HTR-8/SVneo (cell line): ENCODE measurements at regions not wholly inside any gene's neighbourhood (a gene's known extent, or its start where the extent isn't known, plus 50 kb on each side); places are given as distances from the start of the nearest gene placed in this dataset.
"Not testable (repeated sequence)": the region's sequence is repeated elsewhere in the genome, so short reads cannot be mapped to it uniquely, and the experiment has no call there.

Experiments
- DNase-seq: peaks from one replicate; pipeline ENCODE4 v3.0.0; 2011; ENCODE audit warnings: low spot score, mixed read lengths; ENCODE audit not compliant: insufficient read length
- FAIRE-seq: peaks from 2 replicates; lab custom pipeline; 2011; peaks lifted over from hg19 to GRCh38; lab: Jason Lieb, UNC

GRCh38 chr1:95575291-95575690, 341.3 kb downstream of the RWDD3 start:
- FAIRE-seq (no peak), DNase-seq (no peak)

GRCh38 chr1:95578462-95578861, 344.5 kb downstream of the RWDD3 start:
- FAIRE-seq, result no peak

GRCh38 chr1:95582191-95582590, 348.2 kb downstream of the RWDD3 start:
- FAIRE-seq (no peak), DNase-seq (no peak)

More at GRCh38 chr1:95578462-95578861, 344.5 kb downstream of the RWDD3 start:
- DNase-seq, result no peak

- DNase-seq, result no peak
- no peak for FAIRE-seq
Measured at GRCh38 chr1:95582746-95583145, 348.7 kb downstream of the RWDD3 start.

GRCh38 chr1:95583661-95584210, 349.7 kb downstream of the RWDD3 start:
- FAIRE-seq (no peak), DNase-seq (no peak)

- FAIRE-seq (no peak), DNase-seq (no peak)
Measured at GRCh38 chr1:95584315-95584714, 350.3 kb downstream of the RWDD3 start.

GRCh38 chr1:95604771-95605170, 370.8 kb downstream of the RWDD3 start:
- FAIRE-seq (no peak), DNase-seq (no peak)

- DNase-seq, result no peak
- FAIRE-seq, result no peak
Measured at GRCh38 chr1:95614197-95614596, 380.2 kb downstream of the RWDD3 start.

- DNase-seq, result no peak
- FAIRE-seq, result no peak
Measured at GRCh38 chr1:95615421-95615820, 381.4 kb downstream of the RWDD3 start.

GRCh38 chr1:95620076-95620475, 386.1 kb downstream of the RWDD3 start:
- DNase-seq, result no peak
- no peak for FAIRE-seq

GRCh38 chr1:95622609-95623008, 388.6 kb downstream of the RWDD3 start:
- FAIRE-seq (no peak), DNase-seq (no peak)

- no peak for DNase-seq
- FAIRE-seq, result no peak
Measured at GRCh38 chr1:95625224-95625623, 391.2 kb downstream of the RWDD3 start.

GRCh38 chr1:95627244-95627643, 393.2 kb downstream of the RWDD3 start:
- DNase-seq, result no peak

GRCh38 chr1:95631695-95632094, 397.7 kb downstream of the RWDD3 start:
- no peak for DNase-seq
- no peak for FAIRE-seq

More at GRCh38 chr1:95627244-95627643, 393.2 kb downstream of the RWDD3 start:
- no peak for FAIRE-seq

- DNase-seq, result no peak
- FAIRE-seq, result no peak
Measured at GRCh38 chr1:95635811-95636210, 401.8 kb downstream of the RWDD3 start.

- no peak for FAIRE-seq
- DNase-seq, result no peak
Measured at GRCh38 chr1:95636897-95637296, 402.9 kb downstream of the RWDD3 start.

GRCh38 chr1:95640746-95641145, 406.7 kb downstream of the RWDD3 start:
- DNase-seq (no peak), FAIRE-seq (no peak)

- no peak for DNase-seq
Measured at GRCh38 chr1:95641386-95641785, 407.4 kb downstream of the RWDD3 start.

GRCh38 chr1:95642035-95642434, 408.0 kb downstream of the RWDD3 start:
- FAIRE-seq, result no peak

More at GRCh38 chr1:95641386-95641785, 407.4 kb downstream of the RWDD3 start:
- no peak for FAIRE-seq

GRCh38 chr1:95643071-95643470, 409.1 kb downstream of the RWDD3 start:
- DNase-seq, result no peak
- FAIRE-seq, result no peak

More at GRCh38 chr1:95642035-95642434, 408.0 kb downstream of the RWDD3 start:
- DNase-seq, result no peak

- FAIRE-seq, DNase-seq: not testable (repeated sequence)
Measured at GRCh38 chr1:95645126-95645525, 411.1 kb downstream of the RWDD3 start.

- no peak for FAIRE-seq
- no peak for DNase-seq
Measured at GRCh38 chr1:95650631-95651030, 416.6 kb downstream of the RWDD3 start.
